Lower leg skin (tissue), 3 donors: ENCODE measurements at regions not wholly inside any gene's neighbourhood (a gene's known extent, or its start where the extent isn't known, plus 50 kb on each side); places are given as distances from the start of the nearest gene placed in this dataset.

Source experiments
- CTCF ChIP-seq, 3 donors: fragments of 450-650 bp; IDR thresholded peaks; one replicate each; pipeline ENCODE4 v1.5.1; 2016; ENCODE audit warnings: antibody characterized with exemption in 3 of 3, mild to moderate bottlenecking in 3 of 3, moderate library complexity in 2 of 3
- POLR2A ChIP-seq, 2 donors: fragments of 450-650 bp; IDR thresholded peaks; one replicate each; pipeline ENCODE4 v1.6.1; 2016 to 2017; ENCODE audit warnings: antibody characterized with exemption in 2 of 2, mild to moderate bottlenecking in 1 of 2, moderate library complexity in 1 of 2

GRCh38 chr15:95931619-95932018 lies 398.9 kb upstream of the NR2F2 start:
- no peak for TF ChIP-seq POLR2A (IDR thresholded peaks at IDR 0.05)
- TF ChIP-seq CTCF (IDR thresholded peaks at IDR 0.05): no peak
